RPMI7951 (cell line): ENCODE measurements at regions not wholly inside any gene's neighbourhood (a gene's known extent, or its start where the extent isn't known, plus 50 kb on each side); places are given as distances from the start of the nearest gene placed in this dataset.
A peak's percentile ranks its signal among the peaks of the same experiment; 100 is the strongest.
"Not testable (repeated sequence)": the region's sequence is repeated elsewhere in the genome, so short reads cannot be mapped to it uniquely, and the experiment has no call there.

Experiments used
- DNase-seq: peaks from one replicate; pipeline ENCODE4 v3.0.0-alpha.2; 2012; ENCODE audit warnings: low read depth

DNA sequence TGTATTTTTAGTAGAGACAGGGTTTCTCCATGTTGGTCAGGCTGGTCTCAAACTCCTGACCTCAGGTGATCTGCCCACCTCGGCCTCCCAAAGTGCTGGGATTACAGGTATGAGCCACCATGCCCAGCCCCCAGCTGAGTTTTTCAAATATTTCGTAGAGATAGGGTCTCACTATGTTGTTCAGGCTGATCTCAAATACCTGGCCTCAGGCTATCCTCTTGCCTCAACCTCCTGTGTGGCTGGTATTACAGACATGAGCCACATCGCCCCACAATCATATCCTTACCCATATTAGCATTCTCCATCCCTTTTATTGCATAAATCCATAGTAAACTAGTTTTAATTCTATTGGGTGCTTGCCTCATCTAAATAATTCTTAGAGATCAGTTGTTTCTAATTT is 157.6 kb upstream of the HEY2 start:
- not testable (repeated sequence) for DNase-seq

- DNase-seq: no peak
Observed at GRCh38 chr6:125593746-125594145, 155.7 kb upstream of the HEY2 start.

GRCh38 chr6:125596020-125596419 is 153.4 kb upstream of the HEY2 start:
- no peak for DNase-seq

- DNase-seq: no peak
Observed at GRCh38 chr6:125597411-125598253, 151.8 kb upstream of the HEY2 start.

GRCh38 chr6:125598422-125598821 is 151.0 kb upstream of the HEY2 start:
- peak; percentile 49 for DNase-seq

GRCh38 chr6:125604257-125604656 is 145.2 kb upstream of the HEY2 start:
- no peak for DNase-seq

DNA sequence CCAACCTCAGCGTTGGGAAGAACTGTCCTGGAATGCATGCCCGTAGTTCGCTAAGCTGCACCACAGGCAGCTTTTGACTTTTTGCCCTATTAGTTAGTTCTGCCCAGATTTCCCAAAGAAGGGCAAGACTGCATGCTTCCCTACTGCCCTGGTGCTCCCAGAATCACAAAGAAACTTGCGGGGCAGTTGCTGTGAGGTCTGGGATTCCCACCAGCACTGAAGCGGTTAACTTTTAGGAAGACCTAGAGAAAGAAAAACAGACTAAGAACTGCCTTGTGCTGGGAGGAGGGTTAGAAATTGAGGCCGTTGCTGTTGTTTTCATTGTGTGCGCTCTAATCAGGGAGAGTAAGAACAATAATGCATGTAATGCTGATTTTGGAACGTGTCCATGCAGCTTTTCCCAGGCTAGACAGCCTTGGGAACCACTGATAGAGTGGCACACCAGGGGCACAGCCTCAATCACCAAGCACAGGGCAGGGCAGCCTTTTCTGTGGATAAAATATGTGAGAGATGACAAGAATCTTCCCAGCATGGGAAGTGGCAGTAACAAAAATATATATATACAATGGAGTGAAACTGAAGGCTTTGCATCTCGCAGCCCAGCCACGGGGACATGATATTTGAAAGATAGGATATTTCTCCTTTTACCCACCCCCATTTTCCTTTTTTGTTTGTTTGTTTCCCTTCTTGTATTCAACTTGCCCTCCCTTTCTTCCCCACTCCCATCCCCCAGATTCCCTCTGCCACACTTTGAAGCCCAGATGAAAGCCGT is 137.7 kb upstream of the HEY2 start:
- no peak for DNase-seq

GRCh38 chr6:125612345-125612846 is 137.0 kb upstream of the HEY2 start:
- DNase-seq: no peak

- no peak for DNase-seq
Observed at GRCh38 chr6:125618629-125619028, 130.8 kb upstream of the HEY2 start.

- no peak for DNase-seq
Observed at GRCh38 chr6:125623085-125623484, 126.3 kb upstream of the HEY2 start.

- no peak for DNase-seq
Observed at GRCh38 chr6:125631165-125631564, 118.3 kb upstream of the HEY2 start.

GRCh38 chr6:125636011-125636410 is 113.4 kb upstream of the HEY2 start:
- not testable (repeated sequence) for DNase-seq

- no peak for DNase-seq
Observed at GRCh38 chr6:125636671-125637070, 112.8 kb upstream of the HEY2 start.

DNA sequence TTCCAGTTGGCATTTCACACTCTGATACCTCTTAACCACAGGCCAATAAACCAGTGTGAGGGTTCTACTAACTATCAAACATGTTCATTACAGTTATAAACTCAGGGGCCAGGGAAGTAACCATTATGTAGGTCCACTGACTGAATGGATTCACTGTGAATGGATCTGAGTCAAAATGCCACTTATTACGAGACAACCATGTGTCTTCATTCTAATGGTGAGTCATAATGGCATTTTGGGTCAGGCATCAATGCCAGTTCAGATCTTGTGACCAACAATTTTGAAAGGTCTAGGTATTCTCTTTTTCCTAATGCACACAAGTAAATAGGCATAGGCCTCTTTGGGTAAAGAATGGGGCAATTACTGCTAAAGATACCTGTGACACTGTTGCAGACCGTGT is 112.2 kb upstream of the HEY2 start:
- DNase-seq: peak; percentile 9

DNA sequence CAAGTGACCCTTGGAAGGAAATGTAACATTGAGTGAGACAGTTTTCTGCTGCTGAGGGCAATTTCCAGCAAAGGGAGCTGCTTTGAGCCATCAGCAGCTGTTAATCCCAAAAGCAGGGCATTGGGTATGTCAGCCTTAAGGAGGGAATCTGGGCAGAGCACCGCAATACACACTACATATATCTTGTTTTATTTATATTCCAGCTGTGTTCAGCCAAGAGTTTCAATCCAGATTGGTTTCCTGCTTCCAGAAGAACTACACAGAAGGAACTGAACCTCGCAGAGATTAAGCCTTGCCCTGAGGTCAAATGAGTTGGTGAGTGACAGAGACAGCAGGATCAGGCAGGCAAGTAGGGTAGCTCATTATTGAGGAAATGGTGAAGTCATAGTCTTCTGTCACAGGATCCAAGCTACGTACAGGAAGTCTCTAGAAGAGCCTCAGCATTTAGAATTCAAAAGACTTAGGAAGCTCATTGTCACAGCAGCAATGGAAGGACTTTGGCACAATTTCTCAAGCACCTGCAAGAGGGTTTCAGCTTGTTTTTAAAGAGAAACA is 109.9 kb upstream of the HEY2 start:
- DNase-seq: no peak

GRCh38 chr6:125640441-125641150 is 108.8 kb upstream of the HEY2 start:
- DNase-seq: no peak

GRCh38 chr6:125643967-125644661 is 105.3 kb upstream of the HEY2 start:
- DNase-seq: not testable (repeated sequence)

DNA sequence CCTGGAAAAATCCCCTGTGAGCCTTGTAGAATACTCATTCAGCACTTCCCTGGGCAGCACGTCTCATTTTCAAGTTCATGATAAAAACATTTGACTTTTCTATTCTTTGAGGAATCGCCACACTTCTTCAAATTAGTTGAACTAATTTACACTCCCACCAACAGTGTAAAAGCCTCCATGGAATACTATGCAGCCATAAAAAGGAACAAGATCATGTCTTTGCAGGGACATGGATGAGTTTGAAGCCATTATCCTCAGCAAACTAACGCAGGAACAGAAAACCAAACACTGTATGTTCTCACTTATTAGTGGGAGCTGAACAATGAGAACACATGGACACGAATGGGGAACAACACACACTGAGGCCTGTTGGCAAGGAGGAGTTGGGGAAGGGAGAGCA is 102.0 kb upstream of the HEY2 start:
- DNase-seq: no peak

GRCh38 chr6:125653752-125654151 is 95.7 kb upstream of the HEY2 start:
- not testable (repeated sequence) for DNase-seq

GRCh38 chr6:125655511-125655910 is 93.9 kb upstream of the HEY2 start:
- DNase-seq: no peak

DNA sequence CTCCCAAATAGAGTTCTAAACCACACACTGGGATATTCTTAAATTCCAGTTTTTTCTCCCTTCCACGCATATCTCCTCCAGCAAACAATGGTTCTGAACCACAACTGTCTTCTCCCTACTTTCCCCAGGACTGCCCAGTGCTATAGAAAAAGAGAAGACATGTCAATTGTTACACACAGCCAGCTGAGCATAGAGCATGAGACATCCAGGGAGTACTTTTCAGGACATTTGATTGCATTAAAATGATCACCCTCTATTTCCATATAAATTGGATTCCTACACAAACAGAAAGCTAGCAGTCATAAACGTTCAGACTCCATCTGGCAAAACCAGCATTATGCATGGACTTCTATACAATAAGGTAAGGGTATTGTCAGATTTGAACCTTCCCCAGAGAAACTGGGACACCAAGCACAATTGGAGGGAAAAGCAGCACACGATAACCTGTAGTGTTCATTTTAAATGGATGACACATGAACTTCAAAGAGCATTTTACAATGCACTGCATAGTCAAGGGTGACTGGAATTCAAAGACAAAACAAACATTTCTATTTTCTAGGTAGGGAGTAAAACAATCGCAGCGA is 93.1 kb upstream of the HEY2 start:
- DNase-seq: no peak
